LoVo (cell line): ENCODE measurements at regions not wholly inside any gene's neighbourhood (a gene's known extent, or its start where the extent isn't known, plus 50 kb on each side); places are given as distances from the start of the nearest gene placed in this dataset.

Source experiments
- DNase-seq: peaks from one replicate; pipeline ENCODE4 v3.0.0-alpha.2; 2016; ENCODE audit warnings: low spot score

DNA sequence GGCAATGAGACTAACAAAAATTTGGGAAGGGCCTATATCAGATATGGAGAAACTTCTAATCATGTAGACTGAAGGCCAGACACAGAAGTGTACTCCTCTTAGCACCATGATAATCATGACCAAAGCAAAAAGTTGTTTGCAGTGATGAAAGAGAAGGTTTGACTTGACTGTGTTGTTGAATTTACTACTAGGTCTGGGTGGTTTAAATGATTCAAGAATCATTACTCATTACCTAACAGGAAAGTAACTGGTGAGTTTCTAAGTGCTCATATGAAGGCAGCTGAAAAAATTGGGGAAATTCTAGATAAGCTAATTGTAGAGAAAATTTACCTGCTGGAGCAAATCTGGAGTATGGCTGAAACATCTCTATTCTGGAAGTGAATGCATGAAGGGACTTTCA, 451.5 kb upstream of the SORCS1 start:
- no peak for DNase-seq

DNA sequence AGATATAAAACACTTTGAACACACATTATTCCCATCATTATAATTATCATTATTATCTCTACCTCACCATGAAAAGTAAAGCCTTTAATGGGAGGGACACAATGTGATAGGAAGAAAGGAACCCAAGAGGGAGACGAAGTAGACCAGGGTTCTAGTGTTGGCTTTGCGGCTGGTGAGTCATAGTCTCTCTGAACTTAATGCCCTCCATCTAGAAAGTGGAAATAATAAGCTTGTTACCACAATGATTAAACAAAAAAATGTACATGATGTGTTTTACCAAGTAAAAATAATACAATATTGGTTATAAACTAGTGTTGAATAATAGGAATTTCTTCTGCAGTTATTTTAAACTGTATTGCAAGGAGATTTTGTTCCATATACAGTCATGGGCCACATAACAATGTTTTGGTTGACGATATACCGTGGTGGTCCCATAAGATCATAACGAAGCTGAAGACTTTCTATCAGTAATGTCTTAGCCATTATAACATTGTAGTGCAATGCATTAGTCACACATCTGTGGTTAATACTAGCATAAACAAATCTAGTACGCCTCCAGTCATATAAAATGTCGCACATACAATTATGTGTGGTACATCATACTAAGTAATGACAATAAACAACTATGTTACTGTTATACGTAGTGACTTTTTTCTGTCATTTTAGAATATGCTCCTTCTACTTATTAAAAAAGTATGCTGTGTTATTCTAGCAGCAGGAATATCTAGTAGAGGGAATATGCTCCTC, 450.6 kb upstream of the SORCS1 start:
- no peak for DNase-seq

DNA sequence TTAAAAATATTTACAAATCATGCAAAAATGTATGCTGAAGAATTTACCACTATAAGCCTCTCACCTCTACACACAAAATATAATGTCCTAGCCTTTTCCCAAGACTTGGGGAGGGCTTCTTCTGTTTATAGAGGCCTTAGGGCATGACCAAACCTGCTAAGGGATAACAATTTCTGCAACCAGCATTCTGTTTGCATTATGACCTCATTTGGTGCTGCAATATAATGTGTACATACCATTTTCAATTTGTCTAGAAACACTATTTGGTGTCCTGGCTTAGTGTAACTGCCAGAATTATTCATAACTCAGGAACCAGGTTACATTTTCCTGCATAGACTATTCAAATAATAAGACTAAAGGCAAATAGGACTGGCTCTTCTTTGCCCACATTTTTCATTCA, 446.6 kb upstream of the SORCS1 start:
- DNase-seq, result no peak

DNA sequence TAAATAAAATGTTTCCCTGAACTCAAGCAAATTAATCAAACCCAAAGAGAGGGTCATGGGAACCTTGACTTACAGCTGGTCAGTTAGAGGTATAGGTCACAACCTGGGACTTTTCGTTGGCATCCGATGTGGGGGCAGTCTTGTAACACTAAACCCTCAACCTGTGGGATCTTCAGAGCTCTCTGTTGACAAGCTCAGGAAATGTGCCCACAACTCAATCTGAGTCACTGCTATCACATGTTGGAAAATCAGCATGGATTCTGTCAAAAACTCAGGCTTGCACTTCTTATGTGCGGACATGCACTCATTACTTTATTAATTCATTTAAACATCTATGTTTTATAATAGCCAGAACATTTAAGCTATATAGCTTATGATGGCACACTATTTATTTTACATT, 424.6 kb upstream of the SORCS1 start:
- no peak for DNase-seq

DNA sequence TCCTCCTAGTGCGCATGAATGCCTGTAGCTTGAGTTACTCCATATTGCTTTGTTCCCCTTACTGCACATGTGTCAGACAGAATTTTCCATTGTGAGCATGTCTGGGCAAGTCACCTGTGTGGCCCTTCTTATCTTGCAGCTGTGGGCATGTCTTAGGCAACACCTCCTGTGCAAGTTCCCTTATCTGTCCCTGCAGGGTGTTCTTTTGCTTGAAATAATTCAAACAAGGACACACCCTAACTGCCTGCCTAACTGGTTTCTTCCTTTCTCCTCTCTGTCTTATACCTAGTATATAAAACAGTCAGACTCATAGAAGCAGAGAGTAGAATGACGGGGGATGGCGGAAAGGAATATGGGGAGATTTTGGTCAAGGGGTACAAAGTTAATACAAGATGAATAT, 421.1 kb upstream of the SORCS1 start:
- DNase-seq, result no peak

DNA sequence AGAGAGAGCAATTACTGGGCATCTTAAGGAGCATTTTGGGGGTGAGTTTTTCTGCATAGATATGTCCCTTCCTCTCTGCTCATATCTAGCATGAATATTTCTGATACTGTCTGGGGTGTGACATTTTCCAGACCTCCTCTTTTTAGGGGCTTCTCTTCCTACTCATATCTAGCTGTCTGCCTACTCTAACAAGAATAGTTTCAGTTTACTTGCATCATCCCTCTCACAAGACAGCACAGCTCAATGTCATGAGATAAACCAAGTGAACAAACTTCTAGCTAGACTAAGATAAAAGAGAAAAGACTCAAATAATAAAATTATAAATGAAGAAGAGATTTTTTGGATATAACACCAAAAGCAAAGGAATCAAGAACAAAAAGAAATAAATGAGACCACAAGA, 419.5 kb upstream of the SORCS1 start:
- DNase-seq, result no peak

DNA sequence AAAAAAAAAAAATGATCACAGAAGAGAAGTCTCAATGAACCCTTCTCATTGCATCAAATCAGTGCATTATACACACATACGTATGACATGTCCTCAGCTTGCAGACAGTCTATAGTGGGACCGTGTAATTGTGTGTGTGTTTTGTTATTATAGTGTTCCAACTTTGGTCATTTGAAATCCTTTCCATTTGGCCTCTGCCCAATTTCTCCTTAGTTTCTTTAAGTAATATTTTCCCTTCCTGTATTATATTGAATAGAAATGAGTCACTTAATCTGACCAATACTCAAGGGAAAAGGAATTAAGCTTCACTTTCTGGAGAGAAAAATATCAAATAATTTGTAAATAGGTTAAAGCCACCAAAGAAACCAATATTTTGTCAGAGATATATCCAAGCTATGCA, 415.5 kb upstream of the SORCS1 start:
- no peak for DNase-seq

DNA sequence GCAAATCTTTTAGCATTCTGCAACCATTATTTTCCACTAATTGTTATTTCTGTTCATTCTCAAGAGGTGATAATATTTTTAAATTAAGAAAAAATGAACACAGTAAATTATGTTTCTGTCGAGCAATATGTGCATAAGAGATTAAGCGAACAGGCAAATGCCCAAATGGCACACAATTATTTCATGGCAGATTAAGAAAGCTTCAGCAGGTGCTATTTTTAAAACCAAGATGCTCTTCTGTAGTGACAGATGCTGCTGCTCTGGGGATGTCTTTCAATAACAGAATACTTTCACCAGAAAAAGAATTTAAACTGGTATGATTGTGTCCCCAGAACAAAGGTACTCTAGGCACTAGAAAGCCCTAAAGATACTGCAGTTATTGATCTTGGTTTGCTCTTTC, 412.7 kb upstream of the SORCS1 start:
- no peak for DNase-seq

DNA sequence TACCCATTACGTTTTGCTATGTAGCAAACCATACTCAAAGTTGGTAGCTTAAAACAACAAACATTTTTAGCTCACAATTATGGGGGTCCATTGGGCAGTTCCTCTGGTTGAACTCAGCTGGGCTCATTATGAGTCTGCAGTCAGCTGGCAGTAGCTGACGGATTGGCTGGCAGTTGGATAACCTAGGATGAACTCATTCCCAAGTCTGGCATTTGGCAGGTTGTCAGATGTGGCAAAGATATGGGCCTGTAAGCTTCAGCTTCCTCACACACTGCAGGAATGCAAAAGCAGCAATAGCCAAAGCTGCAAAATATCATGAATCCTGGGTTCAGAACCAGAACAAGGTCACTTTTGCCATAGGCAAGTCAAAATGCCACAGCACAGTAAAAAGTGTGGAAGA, 412.2 kb upstream of the SORCS1 start:
- no peak for DNase-seq

DNA sequence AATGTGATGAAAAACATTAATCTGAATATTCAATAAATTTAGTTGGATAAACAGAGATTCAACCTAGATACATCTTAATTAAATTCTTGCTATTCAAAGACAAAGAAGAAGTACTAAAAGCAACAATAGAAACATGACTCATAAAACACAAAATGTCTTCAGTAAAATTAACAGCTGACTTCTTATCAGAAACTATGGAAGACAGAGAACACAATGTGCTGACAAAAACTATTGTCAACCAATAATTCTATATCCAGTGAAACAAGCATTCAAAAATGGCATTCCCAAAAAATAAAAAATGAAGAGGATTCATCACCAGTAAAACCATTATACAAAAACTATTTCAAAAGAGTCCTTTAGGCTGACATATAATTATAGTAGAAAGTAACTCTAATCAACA, 400.5 kb upstream of the SORCS1 start:
- DNase-seq, result no peak

DNA sequence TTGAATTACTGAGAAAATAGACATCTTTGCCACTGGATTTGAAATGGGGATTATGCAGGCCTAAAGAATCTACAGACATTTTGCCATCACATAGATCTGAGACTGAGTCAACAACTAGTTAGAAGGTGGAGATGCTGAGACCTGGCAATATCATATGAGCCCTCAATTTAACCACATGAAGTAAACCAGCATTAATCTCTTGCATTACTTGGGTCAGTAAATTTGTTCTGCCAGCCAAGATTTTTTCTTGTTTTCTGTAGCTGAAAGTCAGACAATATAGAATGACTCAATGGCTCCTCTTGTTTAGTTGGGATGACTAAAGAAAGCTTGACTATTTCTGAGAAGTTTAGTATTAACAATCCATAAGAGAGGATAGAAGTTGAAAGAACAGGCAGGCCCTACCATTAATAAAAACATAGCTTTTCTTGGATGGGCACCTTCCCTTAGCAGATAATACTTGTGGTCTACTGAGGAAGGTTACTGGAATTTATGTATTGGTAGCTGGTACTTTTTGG, 396.7 kb upstream of the SORCS1 start:
- DNase-seq, result no peak

DNA sequence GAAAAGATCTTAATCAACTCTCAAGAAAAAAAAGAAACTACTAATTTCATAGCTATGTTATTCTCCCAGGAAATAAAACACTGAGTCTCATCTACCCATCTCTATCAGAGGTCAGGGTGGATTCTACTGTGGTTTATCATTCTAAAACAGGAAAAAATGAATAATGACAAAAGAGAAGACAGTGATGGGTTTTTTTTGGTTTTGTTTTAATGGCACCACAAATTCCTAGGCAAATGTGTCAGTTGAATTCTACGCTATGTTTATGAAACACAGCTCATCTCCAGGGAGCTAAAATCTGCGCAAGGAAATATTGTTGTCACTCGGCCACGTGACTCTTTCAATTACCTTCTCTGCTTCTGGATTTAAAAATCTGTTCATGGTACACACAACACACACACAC, 393.4 kb upstream of the SORCS1 start:
- no peak for DNase-seq

DNA sequence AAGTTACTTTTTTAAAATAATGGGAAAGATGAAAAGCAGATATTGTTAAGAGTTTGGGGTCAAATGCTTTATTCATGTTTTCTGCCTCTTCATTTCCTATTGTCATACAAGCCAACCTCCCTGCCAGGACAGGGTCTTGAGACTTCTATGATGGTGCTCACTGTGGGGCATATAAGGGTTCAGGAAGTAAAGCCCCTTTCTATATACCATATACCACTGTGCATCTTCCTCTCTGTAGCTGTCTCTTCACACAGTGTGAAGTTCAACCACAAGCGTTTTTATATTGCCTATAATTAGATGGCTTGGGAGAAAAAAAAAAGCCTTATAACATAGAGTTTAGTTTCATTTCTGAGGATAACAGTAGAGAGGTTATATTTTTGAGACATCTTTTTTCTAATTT, 389.8 kb upstream of the SORCS1 start:
- DNase-seq, result no peak

DNA sequence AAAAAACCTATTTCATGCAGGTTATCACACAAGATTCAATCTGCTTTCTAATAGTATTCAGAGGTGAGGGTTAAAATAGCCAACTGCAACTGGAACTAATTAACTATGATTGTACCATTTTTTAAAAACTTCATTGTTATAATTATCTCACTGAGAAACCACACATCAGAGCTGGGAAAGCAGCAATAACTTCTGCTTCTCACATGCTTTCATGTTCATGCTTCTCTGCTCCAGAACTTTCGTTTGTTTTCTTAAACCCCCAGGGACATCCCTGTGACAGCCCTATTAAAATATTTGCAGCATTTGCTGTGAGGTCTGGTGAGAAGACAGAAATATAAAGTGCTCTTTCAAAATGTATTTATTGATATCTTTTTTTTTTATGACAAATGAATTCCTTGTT, 389.0 kb upstream of the SORCS1 start:
- DNase-seq, result no peak

DNA sequence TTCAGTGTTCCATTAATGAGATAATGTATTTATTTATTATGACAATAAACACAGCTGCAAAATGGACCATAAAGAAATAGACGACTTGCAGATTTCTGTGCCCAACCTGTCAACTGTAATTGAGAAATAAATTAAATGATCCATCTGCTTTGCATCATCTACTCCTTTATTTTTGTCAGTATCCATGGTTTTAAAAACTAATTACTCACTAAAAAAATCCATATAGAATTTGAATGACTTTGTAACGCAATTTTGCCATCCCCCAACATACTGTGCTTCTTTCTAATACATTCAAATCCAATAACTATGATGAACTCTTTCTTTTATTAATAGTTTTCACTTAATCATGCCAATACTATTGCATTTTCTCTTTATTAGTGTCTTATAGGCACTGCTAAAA, 388.5 kb upstream of the SORCS1 start:
- DNase-seq, result no peak

DNA sequence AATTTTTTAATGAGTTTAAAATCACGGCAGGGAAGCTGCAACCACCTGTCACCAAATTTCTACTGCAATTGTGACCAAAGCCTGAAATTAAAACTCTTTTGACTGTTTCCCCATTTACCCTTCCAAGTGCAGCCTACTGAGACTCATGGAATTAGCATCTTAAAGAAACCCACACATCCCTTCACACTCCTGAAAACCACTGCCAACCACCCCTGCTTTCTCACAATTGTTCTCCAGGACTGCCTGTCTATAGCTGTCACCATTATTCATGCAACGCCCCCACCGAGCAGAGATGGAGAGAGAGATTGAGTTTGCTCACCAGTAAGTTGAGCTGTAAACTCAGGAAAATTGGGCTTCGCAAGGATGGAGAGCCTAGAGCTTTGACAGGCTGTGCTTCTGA, 383.8 kb upstream of the SORCS1 start:
- DNase-seq, result no peak

DNA sequence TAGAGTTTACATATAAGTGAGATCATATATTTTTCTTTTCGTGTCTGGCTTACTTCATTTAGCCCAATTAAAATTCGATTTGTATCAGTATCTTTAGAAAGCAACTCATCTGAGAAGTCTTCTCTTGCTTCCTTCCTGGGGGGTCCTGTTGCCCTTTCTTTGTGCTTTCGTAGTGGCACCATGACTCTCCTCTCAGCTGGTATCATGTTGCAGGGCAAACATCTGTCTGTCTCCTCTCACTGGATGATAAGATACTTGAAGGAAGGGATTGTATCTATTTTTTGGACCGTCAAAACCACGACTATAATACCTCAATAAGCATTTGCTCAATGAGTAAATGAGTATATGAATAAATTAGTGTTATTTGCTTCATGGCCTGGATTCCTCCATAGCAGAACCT, 382.5 kb upstream of the SORCS1 start:
- DNase-seq, result no peak

DNA sequence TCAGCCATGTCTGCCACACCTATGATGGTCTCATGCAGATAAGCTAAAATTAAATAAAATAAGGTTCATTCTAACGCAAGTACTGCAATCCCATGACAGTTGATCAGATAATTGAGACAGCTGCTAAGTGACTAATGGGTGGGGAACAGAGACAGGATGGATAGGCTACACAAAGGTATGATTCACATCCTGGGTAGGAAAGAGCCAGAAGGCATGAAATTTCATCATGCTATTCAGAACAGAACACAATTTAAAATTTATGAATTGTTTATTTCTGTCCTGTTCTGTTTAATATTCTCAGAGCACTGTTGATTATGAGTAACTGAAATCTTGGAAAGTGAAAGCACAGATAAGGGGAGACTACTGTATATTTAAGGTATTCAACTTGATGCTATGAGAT, 381.8 kb upstream of the SORCS1 start:
- DNase-seq, result no peak

DNA sequence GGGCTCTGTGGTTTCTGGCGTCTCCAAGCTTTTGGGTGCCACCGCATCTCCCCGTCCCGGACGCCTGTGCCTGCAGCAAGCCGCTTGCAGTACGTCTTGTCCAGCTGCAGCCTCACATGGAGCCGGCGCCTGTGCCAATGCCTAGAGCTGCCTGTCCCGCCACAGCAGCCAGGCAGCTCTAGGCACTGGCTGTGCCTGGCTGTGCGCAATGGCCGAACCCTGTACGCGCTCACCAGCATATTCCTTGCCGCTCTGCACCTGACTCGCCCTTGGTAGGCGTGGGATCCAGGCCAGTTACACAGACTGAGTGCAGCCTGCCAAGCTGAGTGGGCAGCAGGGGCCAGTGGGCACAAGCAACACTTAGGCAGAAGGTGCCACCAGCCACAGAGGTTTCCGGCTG, 381.2 kb upstream of the SORCS1 start:
- DNase-seq, result no peak

DNA sequence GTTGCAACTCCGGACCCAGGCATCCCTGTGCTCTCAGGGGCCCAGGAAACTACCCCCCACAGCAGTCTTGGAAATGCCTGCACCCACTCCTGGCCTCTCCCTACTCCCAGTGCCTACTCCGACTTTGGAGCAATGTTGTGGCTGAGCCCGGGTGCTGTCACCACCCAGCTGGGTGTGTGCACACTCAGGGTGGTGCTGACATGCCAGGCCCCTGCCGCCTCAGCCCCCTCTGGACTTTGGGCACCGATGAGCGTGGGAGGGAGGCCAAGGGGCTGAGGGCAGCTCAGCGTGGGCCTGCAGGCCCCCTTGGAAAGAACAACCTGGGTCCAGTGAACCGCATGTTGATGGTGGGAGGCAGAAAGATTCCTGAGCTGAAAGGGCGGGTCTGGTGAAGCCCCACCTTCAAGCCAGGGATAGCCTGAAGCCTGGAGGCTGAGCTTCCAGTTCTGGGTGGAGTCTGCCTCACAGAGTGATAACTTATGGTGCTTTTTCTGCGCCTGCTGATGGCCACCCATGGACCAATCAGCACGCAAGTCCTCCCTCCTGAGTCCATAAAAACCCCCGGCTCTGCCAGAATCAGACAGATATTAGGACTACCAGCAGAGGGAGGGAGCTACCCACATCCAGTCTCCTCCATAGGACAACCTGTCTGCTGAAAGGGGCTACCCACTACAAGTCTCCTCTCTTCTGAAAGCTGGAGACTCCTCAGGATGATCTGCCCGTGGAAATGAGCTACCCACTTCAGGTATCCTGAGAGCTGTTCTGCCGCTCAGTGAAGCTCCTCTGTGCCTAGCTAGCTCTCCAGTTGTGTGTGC, 380.4 kb upstream of the SORCS1 start:
- DNase-seq, result no peak

DNA sequence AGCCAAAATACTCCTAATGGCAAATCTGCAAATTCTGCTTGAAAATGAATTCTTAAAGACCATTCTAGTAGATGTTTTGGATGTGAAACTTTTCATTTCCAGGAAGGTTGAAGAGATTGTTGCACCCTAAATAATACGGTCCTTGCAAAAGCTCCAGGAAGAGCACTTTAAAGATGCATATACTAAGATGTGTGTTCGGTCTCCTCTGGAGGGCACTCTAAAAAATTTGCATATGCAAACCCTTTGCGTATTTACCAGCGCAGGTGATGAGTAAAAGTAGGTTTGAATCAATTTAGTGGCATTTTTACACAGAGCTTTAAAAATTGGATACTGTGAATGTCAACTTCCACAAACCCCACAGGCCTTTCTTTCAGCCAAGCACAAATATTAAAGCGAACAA, 378.1 kb upstream of the SORCS1 start:
- DNase-seq, result no peak

DNA sequence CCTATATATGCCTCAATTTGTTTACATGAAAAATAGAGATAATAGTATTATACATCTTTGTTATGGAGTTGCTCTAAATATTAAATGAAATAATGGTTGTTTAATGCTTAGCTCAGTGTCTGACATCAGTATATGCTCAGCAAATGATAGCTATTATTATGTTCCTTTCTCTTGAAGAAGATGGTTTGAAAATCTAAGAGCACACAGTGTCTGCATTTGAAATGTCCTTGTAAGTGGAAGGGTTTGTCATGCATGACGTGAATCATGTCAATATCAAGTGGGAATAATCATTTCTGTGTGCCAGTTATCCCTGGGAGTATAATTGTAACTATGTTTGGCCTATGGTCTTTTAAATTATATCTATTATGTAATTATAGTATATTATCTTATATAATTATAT, 377.5 kb upstream of the SORCS1 start:
- no peak for DNase-seq

DNA sequence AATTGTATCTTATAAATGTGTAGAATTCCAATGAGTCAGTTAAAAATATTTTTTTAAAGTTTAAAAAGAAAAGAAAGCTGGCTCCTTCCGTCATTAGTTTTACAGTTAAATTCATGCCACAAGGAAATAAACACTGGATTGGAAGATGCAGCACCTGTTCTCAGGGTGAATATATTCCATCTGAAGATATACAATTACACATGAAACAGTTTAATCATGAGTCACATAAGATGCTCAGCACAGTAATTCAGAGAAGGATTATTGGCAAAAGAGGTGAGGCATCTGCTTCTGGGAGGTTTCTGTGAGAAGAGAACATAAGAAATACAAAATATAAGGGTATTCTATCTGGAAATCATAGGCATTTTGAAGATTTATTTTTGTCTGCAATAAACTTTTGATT, 376.5 kb upstream of the SORCS1 start:
- DNase-seq, result no peak

DNA sequence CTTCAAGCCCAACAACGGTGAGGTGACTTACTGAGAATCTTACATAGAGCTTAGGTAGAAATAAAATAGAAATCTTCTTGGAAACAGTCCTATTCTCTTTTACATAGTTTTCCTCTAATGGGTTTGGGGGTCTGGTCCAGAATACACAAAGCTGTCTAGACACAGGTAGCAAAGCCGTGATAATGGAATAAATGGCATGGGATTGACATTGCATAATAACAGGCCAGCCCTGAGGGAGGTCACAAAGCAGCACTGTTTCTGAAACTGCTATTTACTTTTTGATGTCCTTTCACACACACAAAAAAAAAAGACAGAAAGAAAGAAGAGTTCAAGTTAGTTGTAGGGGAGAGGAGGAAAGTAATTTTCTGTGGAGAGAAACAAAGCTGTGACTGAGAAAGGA, 364.8 kb upstream of the SORCS1 start:
- DNase-seq, result no peak
